ENCODE measurements at regions not wholly inside any gene's neighbourhood (a gene's known extent, or its start where the extent isn't known, plus 50 kb on each side); places are given as distances from the start of the nearest gene placed in this dataset.

DNA sequence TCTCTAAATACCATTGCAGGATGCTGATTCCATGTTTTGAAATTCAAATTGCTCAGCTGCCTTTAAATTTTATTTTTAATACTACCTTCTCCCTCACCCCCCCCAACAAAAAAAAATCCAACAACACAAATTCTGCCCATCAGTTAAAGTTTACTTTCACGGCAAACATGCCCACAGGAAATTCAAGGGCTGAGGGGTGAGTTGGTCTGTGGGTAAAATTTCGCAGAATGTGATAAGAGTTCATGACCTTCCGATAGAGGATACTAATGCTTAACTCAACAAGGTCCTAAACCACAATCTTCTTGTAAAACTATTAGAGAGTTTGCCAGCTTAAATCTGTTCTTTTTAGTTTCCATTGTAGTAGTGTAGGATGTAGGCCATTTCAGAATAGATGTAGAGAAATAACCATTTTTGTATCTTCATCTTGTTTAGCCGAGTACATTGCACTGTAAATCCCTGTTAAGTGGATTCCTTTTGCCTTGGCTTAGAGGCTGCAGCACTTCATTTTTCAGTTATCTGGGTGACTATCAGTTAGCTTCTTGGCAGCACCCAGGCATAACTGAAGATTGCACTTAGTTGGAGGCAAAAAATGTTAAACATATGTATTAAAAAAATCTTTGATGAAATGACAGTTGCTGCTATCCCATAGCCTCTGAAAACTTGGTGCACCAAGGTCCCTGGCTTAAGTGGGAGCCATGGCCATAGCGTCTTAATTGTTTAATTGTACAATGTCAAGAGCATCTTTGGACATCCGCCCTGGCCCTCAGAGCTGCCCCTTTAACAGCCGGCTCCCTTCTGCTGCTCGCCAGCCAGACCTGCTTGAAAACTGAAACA, 232.3 kb downstream of the HAUS1 start:
- Histone ChIP-seq H3K9me3 (ENCODE audit: control insufficient read depth, insufficient read depth, low read length) (no peaks in the 10 kb centered on the region), H3K4me1 (ENCODE audit: control insufficient read depth, low read length) (no peaks in the 10 kb centered on the region), H3K4me3 (ENCODE audit: low read length) (no peak overlapping the region), H3K27me3 (ENCODE audit: control insufficient read depth, low read length) (peaks cover 53% of the 10 kb centered on the region), H4K20me1 (ENCODE audit: control insufficient read depth, insufficient read depth, low read depth, low read length) (no peaks in the 10 kb centered on the region), H3K79me2 (ENCODE audit: control insufficient read depth, low read length) (no peaks in the 10 kb centered on the region), H3K9me2 (replicated peaks; ENCODE audit: control insufficient read depth, low read length) (no peaks in the 10 kb centered on the region), H3K27ac (ENCODE audit: low read depth, low read length) (no peak overlapping the region), H3K36me3 (ENCODE audit: control insufficient read depth, low read length) (no peaks in the 10 kb centered on the region), H3K4me2 (ENCODE audit: low read length) (no peak overlapping the region), H3F3A (ENCODE audit: control insufficient read depth, insufficient read depth) (no peaks in the 10 kb centered on the region)
- no peak for TF ChIP-seq EZH2phosphoT487 (IDR thresholded peaks at IDR 0.05; ENCODE audit: borderline replicate concordance, low read length)
- TF ChIP-seq, protein P1, sequence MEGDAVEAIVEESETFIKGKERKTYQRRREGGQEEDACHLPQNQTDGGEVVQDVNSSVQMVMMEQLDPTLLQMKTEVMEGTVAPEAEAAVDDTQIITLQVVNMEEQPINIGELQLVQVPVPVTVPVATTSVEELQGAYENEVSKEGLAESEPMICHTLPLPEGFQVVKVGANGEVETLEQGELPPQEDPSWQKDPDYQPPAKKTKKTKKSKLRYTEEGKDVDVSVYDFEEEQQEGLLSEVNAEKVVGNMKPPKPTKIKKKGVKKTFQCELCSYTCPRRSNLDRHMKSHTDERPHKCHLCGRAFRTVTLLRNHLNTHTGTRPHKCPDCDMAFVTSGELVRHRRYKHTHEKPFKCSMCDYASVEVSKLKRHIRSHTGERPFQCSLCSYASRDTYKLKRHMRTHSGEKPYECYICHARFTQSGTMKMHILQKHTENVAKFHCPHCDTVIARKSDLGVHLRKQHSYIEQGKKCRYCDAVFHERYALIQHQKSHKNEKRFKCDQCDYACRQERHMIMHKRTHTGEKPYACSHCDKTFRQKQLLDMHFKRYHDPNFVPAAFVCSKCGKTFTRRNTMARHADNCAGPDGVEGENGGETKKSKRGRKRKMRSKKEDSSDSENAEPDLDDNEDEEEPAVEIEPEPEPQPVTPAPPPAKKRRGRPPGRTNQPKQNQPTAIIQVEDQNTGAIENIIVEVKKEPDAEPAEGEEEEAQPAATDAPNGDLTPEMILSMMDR (IDR thresholded peaks at IDR 0.05; ENCODE audit: low read depth, low read length, poor library complexity, severe bottlenecking) = no peak

DNA sequence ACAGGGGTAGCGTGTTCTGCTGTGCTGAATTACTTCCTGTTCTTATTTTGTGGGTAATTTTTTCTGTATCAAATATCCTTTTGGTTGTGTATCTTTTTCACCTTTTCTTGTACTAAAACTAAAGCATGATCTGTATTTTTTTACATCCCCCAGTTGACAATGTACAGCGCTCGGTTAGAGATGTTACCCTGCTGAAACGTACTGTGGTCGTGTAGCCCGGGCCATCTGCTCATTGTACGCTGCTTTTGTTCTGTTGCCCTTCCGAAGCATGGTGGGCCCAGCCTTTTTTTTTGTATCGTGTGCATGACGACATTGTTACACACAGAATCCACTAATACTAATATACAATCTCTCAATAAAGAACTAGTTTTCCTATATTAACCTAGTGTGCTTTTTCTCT, 233.1 kb downstream of the HAUS1 start:
- Histone ChIP-seq H3K79me2 (ENCODE audit: control insufficient read depth, low read length) (no peaks in the 10 kb centered on the region), H3K4me3 (ENCODE audit: low read length) (no peak overlapping the region), H3K4me2 (ENCODE audit: low read length) (no peak overlapping the region), H4K20me1 (ENCODE audit: control insufficient read depth, insufficient read depth, low read depth, low read length) (no peaks in the 10 kb centered on the region), H3K4me1 (ENCODE audit: control insufficient read depth, low read length) (no peaks in the 10 kb centered on the region), H3F3A (ENCODE audit: control insufficient read depth, insufficient read depth) (no peaks in the 10 kb centered on the region), H3K36me3 (ENCODE audit: control insufficient read depth, low read length) (no peaks in the 10 kb centered on the region), H3K27ac (ENCODE audit: low read depth, low read length) (no peak overlapping the region), H3K27me3 (ENCODE audit: control insufficient read depth, low read length) (peaks cover 56% of the 10 kb centered on the region), H3K9me2 (replicated peaks; ENCODE audit: control insufficient read depth, low read length) (no peaks in the 10 kb centered on the region), H3K9me3 (ENCODE audit: control insufficient read depth, insufficient read depth, low read length) (no peaks in the 10 kb centered on the region)
- TF ChIP-seq, protein P1 (IDR thresholded peaks at IDR 0.05; ENCODE audit: low read depth, low read length, poor library complexity, severe bottlenecking) = no peak
- no peak for TF ChIP-seq EZH2phosphoT487 (IDR thresholded peaks at IDR 0.05; ENCODE audit: borderline replicate concordance, low read length)

DNA sequence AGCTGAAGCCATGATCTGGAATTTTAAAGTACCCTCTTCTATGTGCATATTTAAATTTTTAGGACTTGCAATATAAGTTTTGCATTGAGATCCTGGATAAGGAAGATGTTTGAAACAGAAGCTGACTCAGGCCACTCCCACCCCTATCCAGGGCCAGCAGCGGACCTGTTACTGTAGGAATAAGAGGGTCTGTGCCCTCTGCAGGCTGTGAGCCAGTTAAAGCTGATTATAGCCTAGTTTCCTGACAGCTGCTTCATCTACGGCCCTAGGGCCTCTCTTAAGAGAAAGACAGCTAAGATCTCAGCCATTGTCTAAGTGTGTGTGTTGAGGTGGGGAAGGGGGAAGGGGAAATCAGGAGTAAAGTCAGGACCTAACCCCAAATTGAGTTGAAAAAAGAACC, 234.0 kb downstream of the HAUS1 start:
- H3K36me3 ChIP-seq (ENCODE audit: control insufficient read depth, low read length) = no peaks in the 10 kb centered on the region
- H3K4me3 ChIP-seq (ENCODE audit: low read length) = no peak overlapping the region
- TF ChIP-seq EZH2phosphoT487 (IDR thresholded peaks at IDR 0.05; ENCODE audit: borderline replicate concordance, low read length) = no peak
- TF ChIP-seq, protein P1 (IDR thresholded peaks at IDR 0.05; ENCODE audit: low read depth, low read length, poor library complexity, severe bottlenecking) = no peak
- H3F3A ChIP-seq (ENCODE audit: control insufficient read depth, insufficient read depth) = no peaks in the 10 kb centered on the region
- no peaks in the 10 kb centered on the region for H3K9me2 ChIP-seq (replicated peaks; ENCODE audit: control insufficient read depth, low read length)
- H3K27ac ChIP-seq (ENCODE audit: low read depth, low read length) = no peak overlapping the region
- no peak overlapping the region for H3K4me2 ChIP-seq (ENCODE audit: low read length)
- H4K20me1 ChIP-seq (ENCODE audit: control insufficient read depth, insufficient read depth, low read depth, low read length) = no peaks in the 10 kb centered on the region
- H3K9me3 ChIP-seq (ENCODE audit: control insufficient read depth, insufficient read depth, low read length) = no peaks in the 10 kb centered on the region
- no peaks in the 10 kb centered on the region for H3K79me2 ChIP-seq (ENCODE audit: control insufficient read depth, low read length)
- H3K4me1 ChIP-seq (ENCODE audit: control insufficient read depth, low read length) = no peaks in the 10 kb centered on the region
- H3K27me3 ChIP-seq (ENCODE audit: control insufficient read depth, low read length) = peaks cover 51% of the 10 kb centered on the region

Measured in DOHH2 (cell line).